ENCODE measurements at regions not wholly inside any gene's neighbourhood (a gene's known extent, or its start where the extent isn't known, plus 50 kb on each side); places are given as distances from the start of the nearest gene placed in this dataset.

DNA sequence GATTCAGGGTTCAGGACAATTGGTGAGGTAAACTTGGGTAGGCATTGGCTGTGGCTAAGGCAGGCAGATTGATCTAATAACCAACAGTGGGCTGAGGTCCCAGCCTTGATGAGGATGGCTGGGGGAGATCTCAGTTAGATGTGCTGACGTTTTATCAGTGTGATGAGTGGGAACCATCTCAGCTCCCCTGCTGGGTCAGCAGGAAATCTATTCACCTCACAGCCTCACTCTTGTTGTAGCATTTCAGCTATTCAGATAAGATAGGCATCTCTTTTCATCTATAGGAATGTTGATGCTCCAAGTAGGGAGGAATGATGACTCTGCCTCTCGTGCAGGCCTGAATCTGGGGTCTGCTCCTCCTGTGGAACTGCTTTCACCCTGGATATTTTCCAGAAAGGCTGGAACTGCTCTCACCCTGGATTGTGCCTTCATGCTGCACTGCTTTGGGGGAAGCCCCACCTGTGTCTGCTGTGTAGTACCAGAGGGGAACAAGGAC, 973.7 kb downstream of the NSUN3 start:
- DNase-seq = no peak

DNA sequence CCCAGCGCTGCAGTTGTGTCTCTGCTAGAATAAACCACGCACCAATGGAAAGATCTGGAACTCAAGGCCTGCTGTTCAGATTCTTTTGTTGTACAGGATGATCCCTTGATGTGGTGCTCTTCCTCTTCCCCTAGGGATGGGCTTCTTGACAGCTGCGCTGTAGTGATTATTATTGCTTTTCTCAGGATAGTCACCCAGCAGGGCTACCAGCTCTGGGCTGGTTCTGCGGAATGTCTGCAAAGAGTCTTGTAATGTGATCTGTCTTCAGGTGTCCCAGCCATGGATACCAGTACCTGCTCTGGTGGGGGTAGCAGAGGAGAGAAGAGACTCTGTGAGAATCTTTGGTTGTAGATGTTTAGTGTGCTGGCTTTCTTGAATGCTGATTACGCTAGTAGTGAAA, 974.2 kb downstream of the NSUN3 start:
- DNase-seq = no peak

GRCh38 chr3:95037927-95038326, 975.1 kb downstream of the NSUN3 start:
- no peak for DNase-seq

DNA sequence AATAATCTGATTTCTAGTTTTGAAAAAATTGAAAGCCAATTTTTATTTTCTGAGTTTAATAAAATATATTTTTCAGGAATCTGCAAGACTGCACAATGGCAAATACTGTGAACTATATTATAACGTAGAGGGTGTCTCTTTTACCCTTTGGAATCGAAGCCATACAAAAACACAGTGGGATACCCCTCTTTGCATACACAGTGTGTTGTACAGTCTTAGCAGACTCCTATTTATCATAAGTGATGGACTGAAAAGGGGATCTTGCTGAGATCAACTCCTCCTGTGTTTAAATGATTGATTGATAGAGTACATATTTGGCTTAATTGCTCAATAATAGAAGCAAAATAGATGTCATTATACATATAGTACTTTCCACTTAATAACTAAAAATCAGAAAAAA, 981.2 kb downstream of the NSUN3 start:
- no peak for DNase-seq

GRCh38 chr3:95048564-95048963, 985.7 kb downstream of the NSUN3 start:
- DNase-seq = no peak

DNA sequence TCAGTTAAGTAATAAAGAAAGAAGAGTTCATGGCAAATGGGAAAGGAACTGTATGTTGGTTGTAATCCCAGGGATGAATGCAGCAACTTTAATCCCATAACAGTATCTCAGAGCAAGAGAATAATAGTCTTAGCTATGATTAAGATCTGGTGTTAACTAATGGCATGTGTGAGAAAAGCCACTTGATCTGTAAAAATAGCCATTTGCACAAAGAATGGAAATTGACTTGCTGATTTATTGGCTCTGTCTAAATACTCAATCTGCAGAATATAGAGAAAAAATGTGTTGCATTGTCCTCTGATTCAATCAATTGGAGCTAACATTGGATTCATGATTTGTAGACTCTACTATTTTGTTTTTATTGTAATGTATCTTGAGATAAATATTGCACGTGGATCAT, 987.0 kb downstream of the NSUN3 start:
- DNase-seq = no peak

DNA sequence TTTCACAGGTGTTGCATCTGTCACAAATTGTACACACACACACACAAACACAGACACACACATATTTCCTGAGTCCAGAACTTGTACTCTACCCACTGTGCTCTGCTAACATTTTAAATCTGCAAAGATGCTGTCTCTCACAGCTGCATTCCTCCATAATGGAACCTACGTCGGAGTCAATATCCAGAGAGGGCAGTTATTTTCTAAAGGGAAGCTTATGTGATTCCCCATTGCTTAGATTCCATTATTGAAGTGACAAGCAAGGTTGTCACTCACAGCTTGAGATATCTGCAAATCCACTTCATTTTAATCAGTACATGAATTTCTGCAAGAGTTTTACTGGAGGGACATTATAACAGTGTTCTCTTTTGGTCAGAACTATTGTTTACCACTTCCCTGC, 992.4 kb downstream of the NSUN3 start:
- no peak for DNase-seq

DNA sequence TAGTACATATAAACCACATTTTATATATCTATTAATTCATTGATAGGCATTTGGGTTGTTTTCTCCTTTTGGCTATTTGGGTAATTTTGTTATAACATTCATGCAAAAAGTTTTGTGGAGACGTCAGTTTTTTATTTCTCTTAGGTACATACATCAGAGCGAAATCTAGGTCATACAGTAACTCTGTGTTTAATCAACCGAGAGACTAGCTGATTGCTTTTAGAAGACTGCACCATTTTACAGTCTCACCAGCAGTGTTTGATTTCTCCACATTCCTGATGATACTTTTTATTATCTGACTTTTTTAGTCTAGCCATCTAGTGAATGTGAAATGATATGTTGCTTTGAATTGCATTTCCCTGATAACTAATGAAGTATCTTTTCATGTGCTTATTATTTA, 1019.3 kb downstream of the NSUN3 start:
- no peak for DNase-seq

DNA sequence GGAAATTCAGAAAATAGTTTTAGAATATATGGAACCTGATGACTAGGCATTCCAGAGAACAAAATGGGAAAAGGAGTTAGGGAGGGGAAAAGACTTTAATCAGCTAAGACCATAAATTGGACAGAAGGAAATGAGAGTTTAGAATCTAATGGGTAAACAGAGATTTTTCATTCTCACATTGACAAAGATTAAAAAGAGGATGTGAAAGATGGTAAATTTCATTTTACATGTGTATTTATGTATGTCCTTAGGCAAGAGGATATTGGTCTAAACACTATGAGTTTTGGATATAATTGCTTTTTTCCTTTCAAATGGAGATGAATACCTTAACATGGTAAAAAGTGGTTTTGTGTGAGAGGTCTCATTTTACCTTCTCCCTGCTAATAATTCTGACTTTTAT, 1021.9 kb downstream of the NSUN3 start:
- no peak for DNase-seq

GRCh38 chr3:95088464-95088863, 1025.6 kb downstream of the NSUN3 start:
- no peak for DNase-seq

GRCh38 chr3:95097493-95097892, 1034.6 kb downstream of the NSUN3 start:
- DNase-seq = no peak

- no peak for DNase-seq
These were observed 1058.1 kb downstream of the NSUN3 start for GRCh38 chr3:95120921-95121320.

DNA sequence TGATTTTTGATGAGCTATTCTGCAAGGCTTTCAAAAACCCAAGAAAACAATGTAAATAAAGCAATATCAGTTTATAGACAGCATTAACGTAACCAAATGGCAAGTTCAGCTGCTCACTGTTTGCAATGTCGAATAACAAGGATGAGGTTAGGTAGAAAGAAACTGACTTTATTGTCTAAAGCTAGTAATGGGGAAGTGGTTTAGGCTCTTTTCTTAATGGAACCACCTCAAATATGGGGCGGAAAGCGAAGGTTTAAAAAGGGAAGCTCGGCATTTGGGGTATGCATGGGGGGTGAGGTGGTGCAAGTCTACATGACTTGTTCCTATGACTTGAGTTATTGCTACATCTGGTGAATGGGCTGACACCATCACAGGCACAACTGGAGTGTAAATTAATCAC, 1060.2 kb downstream of the NSUN3 start:
- DNase-seq = no peak

- no peak for DNase-seq
These were observed 1072.0 kb downstream of the NSUN3 start for GRCh38 chr3:95134693-95135413.

DNA sequence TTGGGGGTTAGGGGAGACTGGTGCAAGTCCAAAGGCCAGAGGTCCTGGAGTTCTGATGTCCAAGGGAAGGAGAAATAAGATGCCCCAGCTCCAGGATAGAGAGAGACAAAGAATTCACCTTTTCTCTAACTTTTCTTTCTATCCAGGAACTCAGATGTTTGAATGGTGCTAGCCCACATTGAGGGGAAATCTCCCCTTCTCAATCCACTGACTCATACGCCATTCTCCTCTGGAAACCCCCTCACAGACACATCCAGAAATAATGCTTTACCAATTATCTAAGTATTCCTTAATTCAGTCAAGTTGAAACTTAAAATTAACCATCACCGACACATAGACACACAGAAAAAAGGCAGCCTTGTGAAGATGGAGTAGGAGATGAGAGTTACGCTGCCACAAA, 1085.2 kb downstream of the NSUN3 start:
- DNase-seq = no peak

DNA sequence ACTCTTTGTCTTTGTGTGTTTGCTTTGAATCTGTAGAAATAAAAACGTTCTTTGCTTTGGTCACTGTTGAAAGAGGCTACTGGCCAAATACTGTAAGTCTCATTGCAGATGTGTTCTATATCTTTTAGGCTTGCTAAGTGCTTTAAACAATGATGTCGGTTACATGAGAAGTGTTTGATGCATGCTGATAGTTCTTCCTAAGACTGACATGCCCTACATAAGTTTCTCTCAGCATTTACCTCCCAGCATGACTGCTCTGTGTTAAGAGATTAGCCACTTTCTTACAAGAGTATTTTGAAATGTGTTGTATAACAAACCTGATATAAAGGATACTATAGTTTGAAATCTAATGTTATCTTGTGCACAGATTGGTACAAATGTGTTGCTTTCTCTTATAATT, 1088.7 kb downstream of the NSUN3 start:
- DNase-seq = no peak

DNA sequence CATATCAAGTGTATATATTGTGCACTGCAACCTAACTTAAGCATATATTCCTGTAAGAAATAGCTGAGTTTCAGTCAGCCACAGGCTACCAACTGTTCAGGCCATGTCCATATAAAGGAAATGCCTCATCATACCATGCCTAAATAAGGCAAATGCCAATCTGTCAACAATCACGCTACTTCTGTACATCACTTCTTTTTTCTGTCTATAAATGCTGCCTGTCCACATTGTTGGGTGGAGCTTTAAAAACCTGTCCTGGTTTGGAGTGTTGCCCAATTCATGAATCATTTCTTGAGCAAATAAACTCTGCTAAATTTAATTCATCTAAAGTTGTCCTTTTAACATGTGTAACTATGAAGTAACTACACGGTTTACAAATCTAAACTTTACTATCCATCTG, 1091.9 kb downstream of the NSUN3 start:
- no peak for DNase-seq

GRCh38 chr3:95162794-95163193, 1099.9 kb downstream of the NSUN3 start:
- no peak for DNase-seq

- no peak for DNase-seq
These were observed 1104.9 kb downstream of the NSUN3 start for GRCh38 chr3:95167748-95168147.

DNA sequence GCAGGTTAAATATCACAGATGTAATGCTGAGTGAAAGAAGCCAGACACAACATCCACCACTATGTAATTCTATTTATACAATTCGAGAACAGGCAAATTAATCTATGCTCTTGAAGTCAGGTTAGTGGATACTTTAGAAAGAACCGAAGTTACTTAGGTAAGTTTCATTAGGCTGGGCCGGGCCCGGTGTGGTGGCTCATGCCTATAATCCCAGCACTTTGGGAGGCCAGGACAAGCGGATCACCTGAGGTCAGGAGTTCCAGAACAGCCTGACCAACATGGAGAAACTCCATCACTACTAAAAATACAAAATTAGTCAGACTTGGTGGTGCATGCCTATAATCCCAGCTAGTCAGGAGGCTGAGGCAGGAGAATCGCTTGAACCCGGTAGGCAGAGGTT, 1105.7 kb downstream of the NSUN3 start:
- no peak for DNase-seq

GRCh38 chr3:95172164-95172943, 1109.5 kb downstream of the NSUN3 start:
- no peak for DNase-seq

DNA sequence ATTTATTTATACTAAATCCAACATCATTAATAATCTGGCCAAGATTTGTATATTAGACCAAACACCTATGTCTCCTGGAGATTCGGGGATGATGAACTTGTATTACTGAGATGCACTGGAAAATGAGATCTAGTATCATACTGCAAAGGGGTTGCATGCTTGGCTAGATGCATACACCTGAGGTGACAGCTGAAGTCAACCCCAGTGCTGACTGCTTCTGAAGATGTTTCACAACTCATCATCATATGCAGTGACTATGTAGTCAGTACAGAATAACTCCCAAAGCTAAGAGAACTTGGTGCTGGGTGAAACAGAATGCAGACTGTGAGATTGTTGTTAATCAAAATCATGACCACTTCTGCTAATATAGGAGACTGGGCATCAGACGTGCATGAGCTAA, 1114.2 kb downstream of the NSUN3 start:
- no peak for DNase-seq

DNA sequence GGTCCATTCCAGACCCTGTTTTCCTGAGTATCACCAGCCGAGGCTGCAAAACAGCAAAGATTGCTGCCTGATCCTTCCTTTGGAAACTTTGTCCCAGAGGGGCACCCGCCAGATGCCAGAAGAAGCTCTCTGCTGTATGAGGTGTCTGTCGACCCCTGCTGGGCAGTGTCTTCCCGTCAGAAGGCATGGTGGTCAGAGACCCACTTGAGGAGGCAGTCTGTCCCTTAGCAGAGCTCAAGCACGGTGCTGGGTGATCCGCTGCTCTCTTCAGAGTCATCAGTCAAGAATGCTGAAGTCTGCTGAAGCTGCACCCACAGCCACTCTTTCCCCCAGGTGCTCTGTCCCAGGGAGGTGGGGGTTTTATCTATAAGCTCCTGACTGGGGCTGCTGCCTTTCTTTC, 1121.2 kb downstream of the NSUN3 start:
- DNase-seq = no peak

DNA sequence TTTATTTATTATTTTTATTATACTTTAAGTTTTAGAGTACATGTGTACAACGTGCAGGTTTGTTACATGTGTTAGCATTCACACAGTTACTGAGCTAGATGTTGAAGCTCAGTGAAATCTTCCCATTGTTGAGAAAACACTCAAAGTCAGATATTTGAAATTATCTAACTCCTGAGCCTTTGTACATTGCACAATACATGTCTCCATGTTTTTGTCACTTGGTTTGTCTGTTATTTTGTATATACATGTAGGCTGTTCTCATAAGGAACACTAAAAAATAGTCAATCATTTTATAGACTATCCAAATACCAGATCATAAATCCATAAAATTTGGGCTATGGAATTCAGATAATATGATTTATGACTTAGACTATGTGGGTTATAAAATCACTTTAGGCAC, 1126.5 kb downstream of the NSUN3 start:
- no peak for DNase-seq

All from T-helper 1 cell (primary cell).